Heart right ventricle (tissue), 16 donors: ENCODE measurements at regions not wholly inside any gene's neighbourhood (a gene's known extent, or its start where the extent isn't known, plus 50 kb on each side); places are given as distances from the start of the nearest gene placed in this dataset.

Experiments
- ATAC-seq, 8 donors: fragments of 200-7000 bp; cut with Tn5 transposase; one replicate each; pipeline ENCODE4 v1.9.1; 2020; ENCODE audit warnings: mild to moderate bottlenecking in 8 of 8, moderate library complexity in 8 of 8, moderate number of reproducible peaks in 1 of 8
- DNase-seq, 2 donors: peaks; one replicate each; pipeline ENCODE4 v3.0.0-alpha.2; 2020
- H3K27ac ChIP-seq, 10 donors: fragments of 200-600 bp; sonication (generic) in 2 of 10; one replicate each; pipeline versions ENCODE4 v1.5.0 to v1.8.0; 2020 to 2022; ENCODE audit warnings: mild to moderate bottlenecking in 3 of 10
- H3K27me3 ChIP-seq, 7 donors: fragments of 200-600 bp; one replicate each; pipeline ENCODE4 v1.8.0; 2021 to 2022; ENCODE audit warnings: mild to moderate bottlenecking in 2 of 7
- H3K36me3 ChIP-seq, 9 donors: fragments of 200-600 bp; sonication (generic) in 1 of 9; one replicate each; pipeline versions ENCODE4 v1.5.0 to v1.8.0; 2020 to 2022; ENCODE audit warnings: mild to moderate bottlenecking in 2 of 9
- H3K4me1 ChIP-seq, 9 donors: fragments of 200-600 bp; sonication (generic) in 1 of 9; one replicate each; pipeline versions ENCODE4 v1.5.0 to v1.8.0; 2020 to 2022; ENCODE audit warnings: mild to moderate bottlenecking in 4 of 9
- H3K4me3 ChIP-seq, 10 donors: fragments of 200-600 bp; sonication (generic) in 2 of 10; one replicate each; pipeline versions ENCODE4 v1.5.0 to v1.8.0; 2020 to 2022; ENCODE audit warnings: mild to moderate bottlenecking in 7 of 10, moderate library complexity in 2 of 10
- H3K9me3 ChIP-seq, 11 donors: fragments of 200-600 bp in 10 of 11; sonication (generic) in 2 of 11; one replicate each; pipeline versions ENCODE4 v1.5.0 to v1.8.0; 2013 to 2022; ENCODE audit warnings: mild to moderate bottlenecking in 2 of 11, control low read depth in 1 of 11, moderate library complexity in 1 of 11
- CTCF ChIP-seq, 9 donors: fragments of 200-600 bp; sonication (generic) in 2 of 9; IDR thresholded peaks; one replicate each; pipeline versions ENCODE4 v1.5.0 to v1.8.0; 2021 to 2022; ENCODE audit warnings: antibody characterized with exemption in 9 of 9, mild to moderate bottlenecking in 5 of 9, moderate library complexity in 1 of 9
- WGBS, 2 donors: extraction: QIAGEN DNeasy Blood & Tissue Kit; methylation state at CpG; one replicate each; pipeline ENCODE4 v1.1.7; 2013; ENCODE audit warnings: inconsistent platforms in 1 of 2; 5-methylcytosine and 5-hydroxymethylcytosine counted together
- intact Hi-C, 10 donors: fragments of 100-400 bp; cut with DNase I; formaldehyde crosslinking; loops; one replicate each; pipeline versions ENCODE4 v1.11.1 to v1.14.2; 2022
- donor health status: Arrhythmogenic right ventricular cardiomyopathy.
- donor health status: ischemic (EF 13 %, LVEDD 7.1; RV severe dilation, severe dysfunction).
- donor health status: healthy with polysubstance abuse.
- donor health status: DM: no; HTN: yes; CAD: no.
- donor health status: DM: no; HTN: no; CAD: no.
- donor health status: ischemic (EF 25% LVEDD 6.9; RV normal size, moderate dysfunction).
- donor health status: ischemic (EF 25% LVEDD 5.7; RV mildly dilated, moderate dysfunction).
- donor health status: healthy.
- donor health status: DM: yes; HTN: yes; CAD: no.
- donor health status: Ischemic cardiomyopathy.
- donor health status: ischemic (EF 35%, LVEDD 5.7; RV mildly dilated, moderate dysfunction).
- donor health status: nonischemic (EF 11% LVEDD 7.7; RV severe dilation, severe dysfunction).
- donor health status: DM: yes; HTN: yes; CAD: no.
- donor health status: PGD.
- donor health status: ischemic (EF 29% LVEDD 5.4; RV normal size, mild dysfunction).
- donor health status: nonischemic (EF 23%, LVEDD 6.1; RV moderate dilation, normal function).

DNA sequence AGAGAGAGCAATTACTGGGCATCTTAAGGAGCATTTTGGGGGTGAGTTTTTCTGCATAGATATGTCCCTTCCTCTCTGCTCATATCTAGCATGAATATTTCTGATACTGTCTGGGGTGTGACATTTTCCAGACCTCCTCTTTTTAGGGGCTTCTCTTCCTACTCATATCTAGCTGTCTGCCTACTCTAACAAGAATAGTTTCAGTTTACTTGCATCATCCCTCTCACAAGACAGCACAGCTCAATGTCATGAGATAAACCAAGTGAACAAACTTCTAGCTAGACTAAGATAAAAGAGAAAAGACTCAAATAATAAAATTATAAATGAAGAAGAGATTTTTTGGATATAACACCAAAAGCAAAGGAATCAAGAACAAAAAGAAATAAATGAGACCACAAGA, 419.5 kb upstream of the SORCS1 start:
- ATAC-seq: no peak
- DNase-seq: no peak
- Histone ChIP-seq H3K4me1 (no peaks in the 10 kb centered on the region), H3K27me3 (no peaks in the 10 kb centered on the region), H3K36me3 (no peaks in the 10 kb centered on the region), H3K27ac (no peak overlapping the region), H3K9me3 (peaks cover 0 to 35% (median 8%) of the 10 kb centered on the region in 11 donors), H3K4me3 (no peak overlapping the region)
- intact Hi-C loops: no loop called here
- TF ChIP-seq CTCF (IDR thresholded peaks at IDR 0.05): no peak

- intact Hi-C loops: no loop called here
- DNase-seq (no peak), ATAC-seq (no peak)
- TF ChIP-seq CTCF (IDR thresholded peaks at IDR 0.05): no peak
- no peaks in the 10 kb centered on the region for H3K27me3 ChIP-seq
- 54 to 62% methylated on average over 2 of the region's 2 CpGs for WGBS, 2 donors
- no peaks in the 10 kb centered on the region for H3K36me3 ChIP-seq
- H3K4me1 ChIP-seq: peaks cover 0 to 5% (median 0%) of the 10 kb centered on the region in 9 donors
- H3K9me3 ChIP-seq: peaks cover 0 to 10% (median 0%) of the 10 kb centered on the region in 11 donors
- H3K4me3 ChIP-seq: no peak overlapping the region
- H3K27ac ChIP-seq: no peak overlapping the region
Measured at GRCh38 chr10:107579970-107580369, 415.5 kb upstream of the SORCS1 start.

DNA sequence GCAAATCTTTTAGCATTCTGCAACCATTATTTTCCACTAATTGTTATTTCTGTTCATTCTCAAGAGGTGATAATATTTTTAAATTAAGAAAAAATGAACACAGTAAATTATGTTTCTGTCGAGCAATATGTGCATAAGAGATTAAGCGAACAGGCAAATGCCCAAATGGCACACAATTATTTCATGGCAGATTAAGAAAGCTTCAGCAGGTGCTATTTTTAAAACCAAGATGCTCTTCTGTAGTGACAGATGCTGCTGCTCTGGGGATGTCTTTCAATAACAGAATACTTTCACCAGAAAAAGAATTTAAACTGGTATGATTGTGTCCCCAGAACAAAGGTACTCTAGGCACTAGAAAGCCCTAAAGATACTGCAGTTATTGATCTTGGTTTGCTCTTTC, 412.7 kb upstream of the SORCS1 start:
- no peak for TF ChIP-seq CTCF (IDR thresholded peaks at IDR 0.05)
- Histone ChIP-seq H3K4me1 (peaks cover 0 to 5% (median 0%) of the 10 kb centered on the region in 9 donors), H3K4me3 (no peak overlapping the region), H3K27me3 (no peaks in the 10 kb centered on the region), H3K36me3 (no peaks in the 10 kb centered on the region), H3K27ac (no peak overlapping the region), H3K9me3 (no peaks in the 10 kb centered on the region)
- 69 to 85% methylated on average over 2 of the region's 2 CpGs for WGBS, 2 donors
- no peak for DNase-seq
- ATAC-seq: no peak
- intact Hi-C loops: no loop called here

DNA sequence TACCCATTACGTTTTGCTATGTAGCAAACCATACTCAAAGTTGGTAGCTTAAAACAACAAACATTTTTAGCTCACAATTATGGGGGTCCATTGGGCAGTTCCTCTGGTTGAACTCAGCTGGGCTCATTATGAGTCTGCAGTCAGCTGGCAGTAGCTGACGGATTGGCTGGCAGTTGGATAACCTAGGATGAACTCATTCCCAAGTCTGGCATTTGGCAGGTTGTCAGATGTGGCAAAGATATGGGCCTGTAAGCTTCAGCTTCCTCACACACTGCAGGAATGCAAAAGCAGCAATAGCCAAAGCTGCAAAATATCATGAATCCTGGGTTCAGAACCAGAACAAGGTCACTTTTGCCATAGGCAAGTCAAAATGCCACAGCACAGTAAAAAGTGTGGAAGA, 412.2 kb upstream of the SORCS1 start:
- H3K36me3 ChIP-seq: no peaks in the 10 kb centered on the region
- WGBS, 2 donors: 30 to 34% methylated on average over 2 of the region's 2 CpGs
- H3K4me3 ChIP-seq: no peak overlapping the region
- TF ChIP-seq CTCF (IDR thresholded peaks at IDR 0.05): no peak
- H3K27ac ChIP-seq: no peak overlapping the region
- DNase-seq (peak in 1 of 2 donors; percentile 23), ATAC-seq (peak in 5 of 8 donors; percentile 46 to 77 (median 64))
- no peaks in the 10 kb centered on the region for H3K9me3 ChIP-seq
- intact Hi-C loops: no loop called here
- H3K4me1 ChIP-seq: peaks cover 0 to 5% (median 0%) of the 10 kb centered on the region in 9 donors
- H3K27me3 ChIP-seq: no peaks in the 10 kb centered on the region

GRCh38 chr10:107565014-107565413, 400.5 kb upstream of the SORCS1 start:
- H3K4me3 ChIP-seq: no peak overlapping the region
- H3K9me3 ChIP-seq: peaks cover 0 to 41% (median 5%) of the 10 kb centered on the region in 11 donors
- H3K36me3 ChIP-seq: no peaks in the 10 kb centered on the region
- H3K27me3 ChIP-seq: no peaks in the 10 kb centered on the region
- DNase-seq (no peak), ATAC-seq (no peak)
- H3K4me1 ChIP-seq: no peaks in the 10 kb centered on the region
- no peak for TF ChIP-seq CTCF (IDR thresholded peaks at IDR 0.05)
- intact Hi-C loops: no loop called here
- H3K27ac ChIP-seq: no peak overlapping the region
